ENCODE measurements at regions not wholly inside any gene's neighbourhood (a gene's known extent, or its start where the extent isn't known, plus 50 kb on each side); places are given as distances from the start of the nearest gene placed in this dataset.
A peak's percentile ranks its signal among the peaks of the same experiment; 100 is the strongest.

DNA sequence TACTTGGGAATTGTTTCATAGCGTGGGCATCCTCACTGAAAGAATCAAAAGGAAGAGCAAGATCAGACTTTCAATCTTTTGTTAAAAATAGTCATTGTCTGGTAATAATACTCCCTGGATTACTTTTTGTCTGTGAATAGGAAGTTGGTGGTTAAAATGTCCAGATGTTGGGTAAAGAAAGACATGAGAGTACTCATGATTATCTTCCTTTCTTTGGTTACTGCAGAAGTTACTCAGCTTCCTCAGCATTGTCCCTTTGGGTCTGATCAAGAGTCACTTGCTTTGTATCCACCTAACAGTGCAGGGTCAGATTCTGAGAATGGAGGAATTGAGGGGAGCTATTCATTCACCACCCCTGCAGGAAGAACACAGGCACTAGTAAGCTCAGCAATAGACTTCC is 54.6 kb downstream of the RIN2 start:
- H3K36me3 ChIP-seq (ENCODE audit: insufficient read depth in 1 of 2, low read depth in 1 of 2): peaks cover 0 to 8% of the 10 kb centered on the region in 2 donors
- H3K27ac ChIP-seq: no peak overlapping the region
- no peaks in the 10 kb centered on the region for H3K27me3 ChIP-seq (ENCODE audit: insufficient read depth in 3 of 3, low read length in 2 of 3)
- no peaks in the 10 kb centered on the region for H3K9me3 ChIP-seq
- TF ChIP-seq CTCF (IDR thresholded peaks at IDR 0.05): no peak
- ATAC-seq: no peak
- WGBS, 3 donors: 70 to 89% (median 86%) methylated on average over 1 of the region's 1 CpG
- H3K4me1 ChIP-seq: peaks cover 22% of the 10 kb centered on the region
- no peak for DNase-seq
- no peak overlapping the region for H3K4me3 ChIP-seq
- intact Hi-C loops (cut with DNase I): no loop called here

GRCh38 chr20:19813846-19814640 is 56.0 kb downstream of the RIN2 start:
- no peak for TF ChIP-seq CTCF (IDR thresholded peaks at IDR 0.05)
- ATAC-seq (no peak), DNase-seq (no peak)
- no peaks in the 10 kb centered on the region for H3K27me3 ChIP-seq (ENCODE audit: insufficient read depth in 3 of 3, low read length in 2 of 3)
- intact Hi-C loops (cut with DNase I): no loop called here
- WGBS, 3 donors: 55 to 68% (median 58%) methylated on average over 9 of the region's 9 CpGs
- peak overlapping the region; percentile 30 for H3K27ac ChIP-seq
- H3K9me3 ChIP-seq: no peaks in the 10 kb centered on the region
- H3K4me1 ChIP-seq: peaks cover 22% of the 10 kb centered on the region
- H3K4me3 ChIP-seq: no peak overlapping the region
- H3K36me3 ChIP-seq (ENCODE audit: insufficient read depth in 1 of 2, low read depth in 1 of 2): peaks cover 0 to 8% of the 10 kb centered on the region in 2 donors

- H3K4me3 ChIP-seq: no peak overlapping the region
- peak overlapping the region; percentile 37 for H3K27ac ChIP-seq
- peaks cover 22% of the 10 kb centered on the region for H3K4me1 ChIP-seq
- intact Hi-C loops (cut with DNase I): no loop called here
- WGBS, 3 donors: 44 to 48% (median 45%) methylated on average over 8 of the region's 8 CpGs
- peak; percentile 61 to 85 (median 82) for ATAC-seq
- no peaks in the 10 kb centered on the region for H3K36me3 ChIP-seq (ENCODE audit: insufficient read depth in 1 of 2, low read depth in 1 of 2)
- peak; percentile 33 to 62 for DNase-seq
- H3K9me3 ChIP-seq: no peaks in the 10 kb centered on the region
- H3K27me3 ChIP-seq (ENCODE audit: insufficient read depth in 3 of 3, low read length in 2 of 3): no peaks in the 10 kb centered on the region
- no peak for TF ChIP-seq CTCF (IDR thresholded peaks at IDR 0.05)
These were observed 57.5 kb downstream of the RIN2 start for GRCh38 chr20:19815553-19815991.

- intact Hi-C loops (cut with DNase I): no loop called here
- TF ChIP-seq CTCF (IDR thresholded peaks at IDR 0.05): no peak
- WGBS, 3 donors: 70 to 80% (median 80%) methylated on average over 4 of the region's 4 CpGs
- Histone ChIP-seq H3K9me3 (no peaks in the 10 kb centered on the region), H3K4me3 (no peak overlapping the region), H3K4me1 (peaks cover 22% of the 10 kb centered on the region), H3K27me3 (ENCODE audit: insufficient read depth in 3 of 3, low read length in 2 of 3) (no peaks in the 10 kb centered on the region), H3K27ac (peak overlapping the region; percentile 37), H3K36me3 (ENCODE audit: insufficient read depth in 1 of 2, low read depth in 1 of 2) (no peaks in the 10 kb centered on the region)
- DNase-seq: no peak
- no peak for ATAC-seq
These were observed 58.3 kb downstream of the RIN2 start for GRCh38 chr20:19816386-19816785.

Measured in psoas muscle (tissue), 7 donors.